ENCODE measurements at regions not wholly inside any gene's neighbourhood (a gene's known extent, or its start where the extent isn't known, plus 50 kb on each side); places are given as distances from the start of the nearest gene placed in this dataset.

GRCh38 chr3:168186293-168186983, 90.7 kb upstream of the GOLIM4 start:
- H3K4me3 ChIP-seq, result no peak overlapping the region
- DNase-seq (ENCODE audit: low spot score) (no peak), ATAC-seq (no peak)
- no peaks in the 10 kb centered on the region for H3K27me3 ChIP-seq (ENCODE audit: insufficient read depth)
- H4K20me1 ChIP-seq (replicated peaks; ENCODE audit: insufficient read depth), result no peaks in the 10 kb centered on the region
- no peaks in the 10 kb centered on the region for H3F3A ChIP-seq (replicated peaks; ENCODE audit: low read depth)
- TF ChIP-seq ZNF114 (CRISPR knock-in tag; IDR thresholded peaks at IDR 0.05), result no peak
- no peak for TF ChIP-seq EZH2phosphoT487 (IDR thresholded peaks at IDR 0.05; ENCODE audit: unreplicated experiment)
- TF ChIP-seq ZNF462 (CRISPR knock-in tag; IDR thresholded peaks at IDR 0.05), result no peak
- TF ChIP-seq ETS1 (IDR thresholded peaks at IDR 0.05), result no peak
- TF ChIP-seq POLR2AphosphoS5 (IDR thresholded peaks at IDR 0.05; ENCODE audit: low read depth), result no peak
- TF ChIP-seq EZH2 (IDR thresholded peaks at IDR 0.05; ENCODE audit: low read depth, unreplicated experiment), result no peak
- TF ChIP-seq CREB1 (CRISPR knock-in tag; IDR thresholded peaks at IDR 0.05; ENCODE audit: low read depth), result no peak
- TF ChIP-seq JUNB (IDR thresholded peaks at IDR 0.05; ENCODE audit: unreplicated experiment), result no peak
- no peak for TF ChIP-seq REST (IDR thresholded peaks at IDR 0.05; ENCODE audit: unreplicated experiment)
- TF ChIP-seq CTCF (conservative IDR thresholded peaks at IDR 0.05; ENCODE audit: low read depth in 2 of 2), result no peak
- TF ChIP-seq STAT1 (IDR thresholded peaks at IDR 0.05; ENCODE audit: unreplicated experiment), result no peak
- no peak for TF ChIP-seq NANOG (IDR thresholded peaks at IDR 0.05; ENCODE audit: borderline replicate concordance)
- TF ChIP-seq ZNF331 (CRISPR knock-in tag; IDR thresholded peaks at IDR 0.05; ENCODE audit: low read depth), result no peak
- H3K36me3 ChIP-seq (ENCODE audit: insufficient read depth), result no peaks in the 10 kb centered on the region
- no peak overlapping the region for H3K27ac Mint-ChIP-seq
- H3K79me2 ChIP-seq (replicated peaks; ENCODE audit: insufficient read depth), result no peaks in the 10 kb centered on the region
- no peak overlapping the region for H3K27ac ChIP-seq (ENCODE audit: low read depth)
- no peaks in the 10 kb centered on the region for H3K9me3 Mint-ChIP-seq
- no peak overlapping the region for H3K4me2 ChIP-seq
- no peaks in the 10 kb centered on the region for H3K27me3 Mint-ChIP-seq (ENCODE audit: insufficient read depth, low read depth, poor library complexity)
- peaks cover 3% of the 10 kb centered on the region; the same call in 1 of the 3 replicates for H3K4me1 Mint-ChIP-seq
- no peak overlapping the region for H2AFZ ChIP-seq
- no peak overlapping the region for H3K4me3 Mint-ChIP-seq
- no peaks in the 10 kb centered on the region for H3K36me3 Mint-ChIP-seq (ENCODE audit: low read depth)
- H3K9me2 ChIP-seq (ENCODE audit: insufficient read depth), result no peaks in the 10 kb centered on the region
- H3K4me1 ChIP-seq (ENCODE audit: insufficient read depth), result no peaks in the 10 kb centered on the region

Measured in GM23338 (cell line).